ENCODE measurements at regions not wholly inside any gene's neighbourhood (a gene's known extent, or its start where the extent isn't known, plus 50 kb on each side); places are given as distances from the start of the nearest gene placed in this dataset.

- no peak for TF ChIP-seq JUND (IDR thresholded peaks at IDR 0.05)
- no peak for TF ChIP-seq CTCF (IDR thresholded peaks at IDR 0.05 in 2 of 3, conservative IDR thresholded peaks at IDR 0.05 in 1 of 3; ENCODE audit: borderline replicate concordance in 1 of 3, insufficient read depth in 1 of 3, low read depth in 2 of 3, low read length in 2 of 3)
- TF ChIP-seq POLR2A (IDR thresholded peaks at IDR 0.05; ENCODE audit: borderline replicate concordance, extremely low read depth, insufficient read depth, insufficient read length): no peak
- TF ChIP-seq EZH2phosphoT487 (IDR thresholded peaks at IDR 0.05; ENCODE audit: borderline replicate concordance): no peak
- TF ChIP-seq MAX (IDR thresholded peaks at IDR 0.05): no peak
- TF ChIP-seq FOSL1 (IDR thresholded peaks at IDR 0.05; ENCODE audit: low read depth): no peak
- TF ChIP-seq EZH2 (IDR thresholded peaks at IDR 0.05): no peak
- TF ChIP-seq ZBTB33 (IDR thresholded peaks at IDR 0.05; ENCODE audit: extremely low read depth, insufficient replicate concordance, low read length): no peak
These were observed 353.7 kb downstream of the FRK start for GRCh38 chr6:115706981-115707380.
